HL-60/S4 (cell line): ENCODE measurements at regions not wholly inside any gene's neighbourhood (a gene's known extent, or its start where the extent isn't known, plus 50 kb on each side); places are given as distances from the start of the nearest gene placed in this dataset.

Experiments used
- in situ Hi-C: fragments of 300-500 bp; cut with MboI; formaldehyde crosslinking; loops from 2 replicates; pipeline ENCODE4 v1.14.3; 2022; ENCODE audit warnings: low sequenced_read_pairs

GRCh38 chr12:41983856-41984255 is 160.8 kb downstream of the GXYLT1 start:
- in situ Hi-C loops: no loop called here

- in situ Hi-C loops: no loop called here
These were observed 161.3 kb downstream of the GXYLT1 start for GRCh38 chr12:41983394-41983793.

- in situ Hi-C loops: no loop called here
These were observed 162.9 kb downstream of the GXYLT1 start for GRCh38 chr12:41981758-41982157.

GRCh38 chr12:41981013-41981412 is 163.7 kb downstream of the GXYLT1 start:
- in situ Hi-C loops: no loop called here

GRCh38 chr12:41980390-41980789 is 164.3 kb downstream of the GXYLT1 start:
- in situ Hi-C loops: no loop called here

- in situ Hi-C loops: no loop called here
These were observed 165.1 kb downstream of the GXYLT1 start for GRCh38 chr12:41979574-41979973.

- in situ Hi-C loops: no loop called here
These were observed 172.1 kb downstream of the GXYLT1 start for GRCh38 chr12:41972598-41972997.

GRCh38 chr12:41972196-41972595 is 172.5 kb downstream of the GXYLT1 start:
- in situ Hi-C loops: no loop called here

GRCh38 chr12:41970744-41971143 is 173.9 kb downstream of the GXYLT1 start:
- in situ Hi-C loops: no loop called here

GRCh38 chr12:41968599-41968998 is 176.1 kb downstream of the GXYLT1 start:
- in situ Hi-C loops: no loop called here

- in situ Hi-C loops: no loop called here
These were observed 176.8 kb downstream of the GXYLT1 start for GRCh38 chr12:41967668-41968500.

GRCh38 chr12:41966916-41967315 is 177.8 kb downstream of the GXYLT1 start:
- in situ Hi-C loops: no loop called here

- in situ Hi-C loops: no loop called here
These were observed 178.7 kb downstream of the GXYLT1 start for GRCh38 chr12:41966001-41966400.

- in situ Hi-C loops: no loop called here
These were observed 181.3 kb downstream of the GXYLT1 start for GRCh38 chr12:41963398-41963797.

- in situ Hi-C loops: no loop called here
These were observed 182.5 kb downstream of the GXYLT1 start for GRCh38 chr12:41962171-41962572.

GRCh38 chr12:41959271-41959670 is 185.4 kb downstream of the GXYLT1 start:
- in situ Hi-C loops: no loop called here

- in situ Hi-C loops: no loop called here
These were observed 188.3 kb downstream of the GXYLT1 start for GRCh38 chr12:41956353-41956752.

- in situ Hi-C loops: no loop called here
These were observed 194.2 kb downstream of the GXYLT1 start for GRCh38 chr12:41950455-41950854.

GRCh38 chr12:41946106-41946505 is 198.6 kb downstream of the GXYLT1 start:
- in situ Hi-C loops: no loop called here

GRCh38 chr12:41944216-41944615 is 200.5 kb downstream of the GXYLT1 start:
- in situ Hi-C loops: no loop called here

GRCh38 chr12:41943671-41944070 is 201.0 kb downstream of the GXYLT1 start:
- in situ Hi-C loops: no loop called here

- in situ Hi-C loops: no loop called here
These were observed 202.3 kb downstream of the GXYLT1 start for GRCh38 chr12:41942354-41942753.

GRCh38 chr12:41941079-41941478 is 203.6 kb downstream of the GXYLT1 start:
- in situ Hi-C loops: no loop called here
